HepG2 (cell line): ENCODE measurements at regions not wholly inside any gene's neighbourhood (a gene's known extent, or its start where the extent isn't known, plus 50 kb on each side); places are given as distances from the start of the nearest gene placed in this dataset.

Experiments used
- ATF2 ChIP-seq: sonication (generic); formaldehyde crosslinking; IDR thresholded peaks from 2 replicates; pipeline ENCODE4 v1.4.0; 2020; ENCODE audit warnings: missing genetic modification reagents
- BRD4 ChIP-seq: sonication (generic); formaldehyde crosslinking; IDR thresholded peaks from 2 replicates; pipeline ENCODE4 v1.4.0; 2020; ENCODE audit warnings: missing genetic modification reagents
- CTCF ChIP-seq: sonication (generic); formaldehyde crosslinking; IDR thresholded peaks from 2 replicates; pipeline ENCODE4 v1.5.0; 2020; ENCODE audit warnings: mild to moderate bottlenecking, missing genetic modification reagents, moderate library complexity
- KDM4B ChIP-seq: sonication (generic); formaldehyde crosslinking; IDR thresholded peaks from 2 replicates; pipeline ENCODE4 v1.4.0; 2020; ENCODE audit warnings: missing genetic modification reagents
- NFYB ChIP-seq: sonication (generic); formaldehyde crosslinking; IDR thresholded peaks from 2 replicates; pipeline ENCODE4 v1.4.0; 2020; ENCODE audit warnings: missing genetic modification reagents
- SRSF9 ChIP-seq: fragments of 200-400 bp; formaldehyde crosslinking; IDR thresholded peaks from 2 replicates; pipeline ENCODE4 v1.6.1; 2018; ENCODE audit warnings: borderline replicate concordance, mild to moderate bottlenecking, low read depth, low read length; ENCODE audit not compliant: insufficient read depth, poor library complexity, severe bottlenecking
- TBP ChIP-seq: sonication (generic); formaldehyde crosslinking; IDR thresholded peaks from 2 replicates; pipeline ENCODE4 v1.5.0; 2020; ENCODE audit warnings: missing genetic modification reagents
- YY1 ChIP-seq: IDR thresholded peaks from 2 replicates; pipeline ENCODE4 v1.6.1; 2011; ENCODE audit warnings: low read length, low read depth, moderate library complexity, mild to moderate bottlenecking; ENCODE audit not compliant: insufficient read depth, insufficient replicate concordance
- ZNF549 ChIP-seq: sonication (generic); formaldehyde crosslinking; IDR thresholded peaks from 2 replicates; pipeline ENCODE4 v1.5.0; 2020; ENCODE audit warnings: missing genetic modification reagents

GRCh38 chr10:107656932-107657331 is 492.4 kb upstream of the SORCS1 start:
- TF ChIP-seq KDM4B: no peak
- TF ChIP-seq ATF2: no peak
- TF ChIP-seq ZNF549: no peak
- TF ChIP-seq TBP: no peak
- no peak for TF ChIP-seq CTCF
- no peak for TF ChIP-seq BRD4 (CRISPR knock-in tag)
- TF ChIP-seq SRSF9: no peak
- no peak for TF ChIP-seq NFYB
- TF ChIP-seq YY1: no peak
